HCT116 (cell line): ENCODE measurements at regions not wholly inside any gene's neighbourhood (a gene's known extent, or its start where the extent isn't known, plus 50 kb on each side); places are given as distances from the start of the nearest gene placed in this dataset.

Experiments used
- ATAC-seq: fragments of 200-7000 bp; cut with Tn5 transposase; 2 replicates; pipeline ENCODE4 v1.9.1; 2020; ENCODE audit warnings: mild to moderate bottlenecking, moderate library complexity
- BruUV-seq: library from RNA; stranded (reverse); fragments of 400-500 nt; replicated peaks from 2 replicates; lab custom pipeline; 2021; lab: Mats Ljungman, UMichigan
- CTCF ChIA-PET: fragments of 300-600 bp; sonication (Branson Sonifier 250); formaldehyde crosslinking; loops from one replicate; lab custom pipeline; 2021; ENCODE audit warnings: antibody characterized with exemption; lab: Charles Lee
- POLR2A ChIA-PET: fragments of 300-600, 350-600 bp; sonication (Branson Sonifier 250); formaldehyde crosslinking; loops from one replicate; lab custom pipeline; 2021; ENCODE audit warnings: antibody characterized with exemption; lab: Charles Lee
- RAD21 ChIA-PET, 2 experiments: fragments of 300-600 bp; sonication (Branson Sonifier 250); formaldehyde crosslinking; loops; one replicate each; lab custom pipeline; 2023; ENCODE audit warnings: low total read pairs in 2 of 2; ENCODE audit not compliant: uncharacterized antibody in 2 of 2, unreplicated experiment in 2 of 2, low non-redundant PET in 1 of 2; lab: Charles Lee
- DNase-seq: peaks from one replicate; pipeline ENCODE4 v3.0.0-alpha.2; 2010; ENCODE audit warnings: low read depth, low spot score
- H2AFZ ChIP-seq: fragments of 200-600 bp; shearing (Covaris generic), sonication (generic); 2 replicates; pipeline ENCODE4 v1.6.1; 2017; ENCODE audit warnings: low read depth, mixed run types, mixed read lengths, antibody characterized with exemption, low read length; ENCODE audit not compliant: poor library complexity, severe bottlenecking
- H3K27ac ChIP-seq: 2 replicates; pipeline ENCODE4 v1.5.1; 2012; ENCODE audit warnings: low read depth, low read length
- H3K27me3 ChIP-seq: fragments of 200-600 bp; sonication (generic); 2 replicates; pipeline ENCODE4 v1.6.1; 2016; ENCODE audit warnings: mixed run types, low read length, mixed read lengths; ENCODE audit not compliant: insufficient read depth
- H3K36me3 ChIP-seq, 2 experiments: fragments of 200-500 bp in 1 of 2; fragments of 200-600 bp in 1 of 2; sonication (Bioruptor generic) in 1 of 2; sonication (generic) in 1 of 2; 2 replicates each; pipeline versions ENCODE4 v1.5.1 to v1.6.1; 2014 to 2016; ENCODE audit warnings: low read length in 2 of 2, inconsistent platforms in 1 of 2, mixed read lengths in 1 of 2, mixed run types in 1 of 2; ENCODE audit not compliant: insufficient read depth in 2 of 2, control insufficient read depth in 1 of 2
- H3K4me1 ChIP-seq, 2 experiments: fragments of 200-600 bp in 1 of 2; sonication (generic) in 1 of 2; 2 replicates each; pipeline versions ENCODE4 v1.5.1 to v1.6.1; 2012 to 2017; ENCODE audit warnings: low read length in 2 of 2, inconsistent platforms in 1 of 2, mild to moderate bottlenecking in 1 of 2, mixed read lengths in 1 of 2, mixed run types in 1 of 2, moderate library complexity in 1 of 2; ENCODE audit not compliant: insufficient read depth in 2 of 2, control insufficient read depth in 1 of 2
- H3K4me2 ChIP-seq: fragments of 200-600 bp; sonication (generic); 2 replicates; pipeline ENCODE4 v1.6.1; 2017; ENCODE audit warnings: mixed run types, low read length, mixed read lengths
- H3K4me3 ChIP-seq, 2 experiments: fragments of 200-600 bp in 1 of 2; sonication (generic) in 1 of 2; replicated peaks in 1 of 2; 2 replicates each; pipeline ENCODE4 v1.5.1; 2011 to 2016; ENCODE audit warnings: low read length in 2 of 2, control low read depth in 1 of 2, low read depth in 1 of 2, mild to moderate bottlenecking in 1 of 2, mixed read lengths in 1 of 2, mixed run types in 1 of 2
- H3K79me2 ChIP-seq: fragments of 200-600 bp; sonication (generic); 2 replicates; pipeline ENCODE4 v1.6.1; 2017; ENCODE audit warnings: mild to moderate bottlenecking, mixed run types, low read length, moderate library complexity, mixed read lengths; ENCODE audit not compliant: insufficient read depth
- H3K9ac ChIP-seq: fragments of 200-600 bp; sonication (generic); 2 replicates; pipeline ENCODE4 v1.6.1; 2016; ENCODE audit warnings: low read length, mixed read lengths
- H3K9me2 ChIP-seq: fragments of 200-600 bp; sonication (generic), shearing (Covaris generic); 2 replicates; pipeline ENCODE4 v1.6.1; 2017; ENCODE audit warnings: mixed run types, mild to moderate bottlenecking, moderate library complexity; ENCODE audit not compliant: insufficient read depth
- H3K9me3 ChIP-seq, 2 experiments: fragments of 200-500 bp in 1 of 2; fragments of 200-600 bp in 1 of 2; sonication (Bioruptor generic) in 1 of 2; sonication (generic) in 1 of 2; 2 replicates each; pipeline ENCODE4 v1.6.1; 2014 to 2017; ENCODE audit warnings: low read length in 2 of 2, mixed read lengths in 2 of 2, inconsistent platforms in 1 of 2, low read depth in 1 of 2, mild to moderate bottlenecking in 1 of 2, mixed run types in 1 of 2, moderate library complexity in 1 of 2; ENCODE audit not compliant: control insufficient read depth in 1 of 2, insufficient read depth in 1 of 2
- H4K20me1 ChIP-seq: fragments of 200-600 bp; sonication (generic), shearing (Covaris generic); 2 replicates; pipeline ENCODE4 v1.6.1; 2017; ENCODE audit warnings: mixed run types, mild to moderate bottlenecking, moderate library complexity; ENCODE audit not compliant: insufficient read depth
- CBX3 ChIP-seq: IDR thresholded peaks from 2 replicates; pipeline ENCODE4 v1.6.1; 2012; ENCODE audit warnings: low read depth
- EGR1 ChIP-seq: IDR thresholded peaks from 2 replicates; pipeline ENCODE4 v1.6.1; 2012; ENCODE audit warnings: low read depth
- ELF1 ChIP-seq: IDR thresholded peaks from 2 replicates; pipeline ENCODE4 v1.6.1; 2012; ENCODE audit warnings: low read depth, borderline replicate concordance
- EZH2 ChIP-seq: fragments of 200-600 bp; sonication (generic); IDR thresholded peaks from 2 replicates; pipeline ENCODE4 v1.6.1; 2017; ENCODE audit warnings: antibody characterized with exemption, mixed run types
- EZH2phosphoT487 ChIP-seq: fragments of 200-600 bp; IDR thresholded peaks from 2 replicates; pipeline ENCODE4 v1.6.1; 2018; ENCODE audit warnings: antibody characterized with exemption, borderline replicate concordance
- FOSL1 ChIP-seq: IDR thresholded peaks from 2 replicates; pipeline ENCODE4 v1.6.1; 2012; ENCODE audit warnings: low read depth
- JUND ChIP-seq: IDR thresholded peaks from 2 replicates; pipeline ENCODE4 v1.6.1; 2012
- POLR2AphosphoS5 ChIP-seq: IDR thresholded peaks from 2 replicates; pipeline ENCODE4 v1.6.1; 2011; ENCODE audit warnings: mild to moderate bottlenecking, low read depth, low read length, moderate library complexity
- RAD21 ChIP-seq: IDR thresholded peaks from 2 replicates; pipeline ENCODE4 v1.6.1; 2012; ENCODE audit warnings: low read depth, mild to moderate bottlenecking
- SP1 ChIP-seq: IDR thresholded peaks from 2 replicates; pipeline ENCODE4 v1.6.1; 2012; ENCODE audit warnings: low read depth
- SRF ChIP-seq: IDR thresholded peaks from 2 replicates; pipeline ENCODE4 v1.6.1; 2012; ENCODE audit warnings: low read depth
- YY1 ChIP-seq: IDR thresholded peaks from 2 replicates; pipeline ENCODE4 v1.6.1; 2011; ENCODE audit warnings: low read length, low read depth, moderate library complexity, mild to moderate bottlenecking; ENCODE audit not compliant: insufficient replicate concordance; ENCODE audit errors: extremely low read depth
- ZFX ChIP-seq: fragments of 450-650 bp; IDR thresholded peaks from 2 replicates; pipeline ENCODE4 v1.6.1; 2017
- ZNF274 ChIP-seq: fragments of 200-500 bp; sonication (Bioruptor generic); IDR thresholded peaks from 2 replicates; pipeline ENCODE4 v1.6.1; 2014; ENCODE audit warnings: mild to moderate bottlenecking, low read depth, low read length, inconsistent platforms
- intact Hi-C: fragments of 100-400 bp; cut with micrococcal nuclease; formaldehyde crosslinking; loops from 2 replicates; pipeline ENCODE4 v1.10.0; 2022
- TF ChIP-seq, protein P1 (sequence below): IDR thresholded peaks from 2 replicates; pipeline ENCODE4 v1.6.1; 2011; ENCODE audit warnings: mild to moderate bottlenecking, low read length, moderate library complexity; ENCODE audit not compliant: insufficient replicate concordance; ENCODE audit errors: extremely low read depth
- TF ChIP-seq, protein P2 (sequence below), 3 experiments: fragments of 200-600 bp in 1 of 3; sonication (generic) in 1 of 3; IDR thresholded peaks in 2 of 3; conservative IDR thresholded peaks in 1 of 3; 2 replicates each; pipeline ENCODE4 v1.5.1; 2012 to 2017; ENCODE audit warnings: low read depth in 2 of 3, low read length in 2 of 3, antibody characterized with exemption in 1 of 3, borderline replicate concordance in 1 of 3, control low read depth in 1 of 3, mild to moderate bottlenecking in 1 of 3, mixed read lengths in 1 of 3, mixed run types in 1 of 3, moderate library complexity in 1 of 3; ENCODE audit not compliant: insufficient read depth in 1 of 3

DNA sequence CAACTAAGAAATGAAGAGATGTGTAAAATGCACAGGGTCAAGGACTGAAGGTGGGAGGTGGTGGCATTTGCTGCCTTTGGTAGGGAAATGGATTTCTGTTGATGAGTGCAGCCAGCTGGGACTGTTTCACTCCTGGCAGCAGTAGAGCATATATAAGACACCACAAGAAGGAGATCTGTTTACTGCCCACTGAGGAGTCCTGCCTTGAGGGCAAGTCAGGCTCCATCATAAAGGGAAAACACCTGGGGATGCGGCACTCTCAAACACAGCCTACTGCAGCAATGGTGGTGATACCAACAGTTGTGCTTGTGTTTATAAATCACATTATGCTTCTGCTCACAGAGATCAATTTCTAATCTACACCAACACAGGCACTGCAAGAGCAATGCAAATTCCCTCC lies 222.1 kb downstream of the TACR3 start:
- Histone ChIP-seq H4K20me1 (no peaks in the 10 kb centered on the region), H3K9me3 (no peaks in the 10 kb centered on the region), H3K36me3 (no peaks in the 10 kb centered on the region), H3K9me2 (no peaks in the 10 kb centered on the region), H3K9ac (no peak overlapping the region), H2AFZ (peak overlapping the region; percentile 7), H3K4me2 (peak overlapping the region; percentile 68), H3K4me1 (peaks cover 10 to 49% of the 10 kb centered on the region in 2 experiments), H3K27ac (no peak overlapping the region), H3K27me3 (no peaks in the 10 kb centered on the region), H3K79me2 (no peaks in the 10 kb centered on the region), H3K4me3 (peak overlapping the region in 1 of 2 experiments; percentile 4; a peak in 1 of 4 replicates)
- ChIA-PET RAD21 (no interaction called here), POLR2A (no interaction called here), CTCF (no interaction called here)
- no peak for DNase-seq
- no TSS peak for BruUV-seq
- intact Hi-C loops, result no loop called here
- ATAC-seq, result peak; percentile 9; the same call in 1 of the 2 replicates
- TF ChIP-seq RAD21 (no peak), ZFX (no peak), JUND (no peak), EZH2 (no peak), EZH2phosphoT487 (no peak), CBX3 (no peak)

DNA sequence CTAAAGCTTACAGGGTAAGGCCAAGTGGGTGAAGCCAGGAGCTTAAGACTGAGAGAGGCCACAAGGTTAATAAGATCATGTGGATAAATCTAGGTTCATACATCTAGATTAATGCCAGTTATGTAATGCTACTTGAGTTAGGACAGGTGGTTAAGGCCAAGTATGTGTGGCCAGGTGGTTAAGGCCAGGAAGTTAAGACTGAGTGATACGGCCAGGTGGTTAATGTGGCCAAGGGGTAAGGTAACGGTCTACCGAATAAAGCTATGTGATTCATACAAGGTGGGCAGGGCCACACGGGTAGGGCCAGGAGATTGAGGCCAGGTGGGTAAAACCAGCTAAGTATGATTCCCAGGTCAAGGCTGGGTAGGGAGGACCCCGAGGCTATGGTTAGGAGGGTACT lies 223.0 kb downstream of the TACR3 start:
- DNase-seq, result no peak
- ChIA-PET CTCF (no interaction called here), POLR2A (no interaction called here), RAD21 (no interaction called here)
- no peaks in the 10 kb centered on the region for H3K27me3 ChIP-seq
- no TSS peak for BruUV-seq
- H4K20me1 ChIP-seq, result no peaks in the 10 kb centered on the region
- H3K36me3 ChIP-seq, result no peaks in the 10 kb centered on the region
- no peaks in the 10 kb centered on the region for H3K79me2 ChIP-seq
- H3K4me2 ChIP-seq, result no peak overlapping the region
- no peaks in the 10 kb centered on the region for H3K9me3 ChIP-seq
- peaks cover 10 to 49% of the 10 kb centered on the region in 2 experiments for H3K4me1 ChIP-seq
- no peak for ATAC-seq
- intact Hi-C loops, result no loop called here
- no peak overlapping the region for H3K9ac ChIP-seq
- H2AFZ ChIP-seq, result no peak overlapping the region
- no peak overlapping the region for H3K27ac ChIP-seq
- no peak overlapping the region for H3K4me3 ChIP-seq
- H3K9me2 ChIP-seq, result no peaks in the 10 kb centered on the region
- no peak for TF ChIP-seq ZNF274
- TF ChIP-seq YY1, result no peak
- TF ChIP-seq JUND, result no peak
- TF ChIP-seq, protein P1, sequence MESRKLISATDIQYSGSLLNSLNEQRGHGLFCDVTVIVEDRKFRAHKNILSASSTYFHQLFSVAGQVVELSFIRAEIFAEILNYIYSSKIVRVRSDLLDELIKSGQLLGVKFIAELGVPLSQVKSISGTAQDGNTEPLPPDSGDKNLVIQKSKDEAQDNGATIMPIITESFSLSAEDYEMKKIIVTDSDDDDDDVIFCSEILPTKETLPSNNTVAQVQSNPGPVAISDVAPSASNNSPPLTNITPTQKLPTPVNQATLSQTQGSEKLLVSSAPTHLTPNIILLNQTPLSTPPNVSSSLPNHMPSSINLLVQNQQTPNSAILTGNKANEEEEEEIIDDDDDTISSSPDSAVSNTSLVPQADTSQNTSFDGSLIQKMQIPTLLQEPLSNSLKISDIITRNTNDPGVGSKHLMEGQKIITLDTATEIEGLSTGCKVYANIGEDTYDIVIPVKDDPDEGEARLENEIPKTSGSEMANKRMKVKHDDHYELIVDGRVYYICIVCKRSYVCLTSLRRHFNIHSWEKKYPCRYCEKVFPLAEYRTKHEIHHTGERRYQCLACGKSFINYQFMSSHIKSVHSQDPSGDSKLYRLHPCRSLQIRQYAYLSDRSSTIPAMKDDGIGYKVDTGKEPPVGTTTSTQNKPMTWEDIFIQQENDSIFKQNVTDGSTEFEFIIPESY, result no peak
- no peak for TF ChIP-seq POLR2AphosphoS5
- TF ChIP-seq SP1, result no peak
- no peak for TF ChIP-seq ZFX
- TF ChIP-seq EGR1, result no peak
- no peak for TF ChIP-seq EZH2phosphoT487
- no peak for TF ChIP-seq FOSL1
- no peak for TF ChIP-seq RAD21
- TF ChIP-seq, protein P2, sequence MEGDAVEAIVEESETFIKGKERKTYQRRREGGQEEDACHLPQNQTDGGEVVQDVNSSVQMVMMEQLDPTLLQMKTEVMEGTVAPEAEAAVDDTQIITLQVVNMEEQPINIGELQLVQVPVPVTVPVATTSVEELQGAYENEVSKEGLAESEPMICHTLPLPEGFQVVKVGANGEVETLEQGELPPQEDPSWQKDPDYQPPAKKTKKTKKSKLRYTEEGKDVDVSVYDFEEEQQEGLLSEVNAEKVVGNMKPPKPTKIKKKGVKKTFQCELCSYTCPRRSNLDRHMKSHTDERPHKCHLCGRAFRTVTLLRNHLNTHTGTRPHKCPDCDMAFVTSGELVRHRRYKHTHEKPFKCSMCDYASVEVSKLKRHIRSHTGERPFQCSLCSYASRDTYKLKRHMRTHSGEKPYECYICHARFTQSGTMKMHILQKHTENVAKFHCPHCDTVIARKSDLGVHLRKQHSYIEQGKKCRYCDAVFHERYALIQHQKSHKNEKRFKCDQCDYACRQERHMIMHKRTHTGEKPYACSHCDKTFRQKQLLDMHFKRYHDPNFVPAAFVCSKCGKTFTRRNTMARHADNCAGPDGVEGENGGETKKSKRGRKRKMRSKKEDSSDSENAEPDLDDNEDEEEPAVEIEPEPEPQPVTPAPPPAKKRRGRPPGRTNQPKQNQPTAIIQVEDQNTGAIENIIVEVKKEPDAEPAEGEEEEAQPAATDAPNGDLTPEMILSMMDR (IDR thresholded peaks at IDR 0.05 in 2 of 3, conservative IDR thresholded peaks at IDR 0.05 in 1 of 3; ENCODE audit: borderline replicate concordance in 1 of 3, insufficient read depth in 1 of 3, low read depth in 2 of 3, low read length in 2 of 3), result no peak
- TF ChIP-seq EZH2, result no peak
- TF ChIP-seq SRF, result no peak
- TF ChIP-seq ELF1, result no peak
